Kidney (tissue), 13 donors: ENCODE measurements at regions not wholly inside any gene's neighbourhood (a gene's known extent, or its start where the extent isn't known, plus 50 kb on each side); places are given as distances from the start of the nearest gene placed in this dataset.

Experiments
- DNase-seq, 5 donors: peaks; one replicate each; pipeline ENCODE4 v3.0.0-alpha.2; 2013 to 2020
- FAIRE-seq: peaks from 2 replicates; lab custom pipeline; 2012; peaks lifted over from hg19 to GRCh38; lab: Jason Lieb, UNC
- H3K27ac ChIP-seq, 2 donors: one replicate each; pipeline ENCODE4 v1.7.0; 2013; ENCODE audit warnings: low read depth in 2 of 2, low read length in 2 of 2, inconsistent platforms in 1 of 2
- H3K27me3 ChIP-seq: one replicate; pipeline ENCODE4 v1.7.1; 2013; ENCODE audit warnings: low read length, inconsistent platforms; ENCODE audit not compliant: control insufficient read depth, insufficient read depth
- H3K36me3 ChIP-seq, 3 donors: one replicate each; pipeline versions ENCODE4 v1.7.0 to v1.7.1; 2013; ENCODE audit warnings: low read length in 3 of 3, control low read depth in 1 of 3, inconsistent platforms in 1 of 3; ENCODE audit not compliant: insufficient read depth in 3 of 3, control insufficient read depth in 2 of 3
- H3K4me1 ChIP-seq, 3 donors: one replicate each; pipeline versions ENCODE4 v1.7.0 to v1.7.1; 2013; ENCODE audit warnings: low read length in 3 of 3, inconsistent platforms in 1 of 3, low read depth in 1 of 3; ENCODE audit not compliant: control insufficient read depth in 2 of 3, insufficient read depth in 2 of 3
- H3K4me3 ChIP-seq, 3 donors: one replicate each; pipeline versions ENCODE4 v1.7.0 to v1.8.1; 2013; ENCODE audit warnings: low read length in 3 of 3, control low read depth in 1 of 3, inconsistent platforms in 1 of 3
- H3K9ac ChIP-seq, 3 donors: one replicate each; pipeline versions ENCODE4 v1.7.0 to v1.7.1; 2013; ENCODE audit warnings: low read length in 3 of 3, control low read depth in 1 of 3, inconsistent platforms in 1 of 3
- H3K9me3 ChIP-seq, 3 donors: one replicate each; pipeline versions ENCODE4 v1.7.0 to v1.7.1; 2013; ENCODE audit warnings: low read length in 3 of 3, control low read depth in 1 of 3, inconsistent platforms in 1 of 3; ENCODE audit not compliant: control insufficient read depth in 2 of 3, insufficient read depth in 1 of 3
- intact Hi-C: fragments of 100-400 bp; cut with DNase I; formaldehyde crosslinking; loops from one replicate; pipeline ENCODE4 v1.11.1; 2022
- TF ChIP-seq, protein P1 (sequence below): IDR thresholded peaks from 3 replicates; pipeline ENCODE4 v1.5.1; 2012; ENCODE audit warnings: mild to moderate bottlenecking, moderate library complexity, borderline replicate concordance; ENCODE audit not compliant: insufficient read depth; ENCODE audit errors: extremely low read depth
- donor health status: control.
- donor health status: control.
- donor health status: control.
- donor health status: control.
- donor health status: control.
- donor health status: DM: yes; HTN: yes; CAD: no.
- donor health status: Normal renal cell carcinoma (clear cell type).

DNA sequence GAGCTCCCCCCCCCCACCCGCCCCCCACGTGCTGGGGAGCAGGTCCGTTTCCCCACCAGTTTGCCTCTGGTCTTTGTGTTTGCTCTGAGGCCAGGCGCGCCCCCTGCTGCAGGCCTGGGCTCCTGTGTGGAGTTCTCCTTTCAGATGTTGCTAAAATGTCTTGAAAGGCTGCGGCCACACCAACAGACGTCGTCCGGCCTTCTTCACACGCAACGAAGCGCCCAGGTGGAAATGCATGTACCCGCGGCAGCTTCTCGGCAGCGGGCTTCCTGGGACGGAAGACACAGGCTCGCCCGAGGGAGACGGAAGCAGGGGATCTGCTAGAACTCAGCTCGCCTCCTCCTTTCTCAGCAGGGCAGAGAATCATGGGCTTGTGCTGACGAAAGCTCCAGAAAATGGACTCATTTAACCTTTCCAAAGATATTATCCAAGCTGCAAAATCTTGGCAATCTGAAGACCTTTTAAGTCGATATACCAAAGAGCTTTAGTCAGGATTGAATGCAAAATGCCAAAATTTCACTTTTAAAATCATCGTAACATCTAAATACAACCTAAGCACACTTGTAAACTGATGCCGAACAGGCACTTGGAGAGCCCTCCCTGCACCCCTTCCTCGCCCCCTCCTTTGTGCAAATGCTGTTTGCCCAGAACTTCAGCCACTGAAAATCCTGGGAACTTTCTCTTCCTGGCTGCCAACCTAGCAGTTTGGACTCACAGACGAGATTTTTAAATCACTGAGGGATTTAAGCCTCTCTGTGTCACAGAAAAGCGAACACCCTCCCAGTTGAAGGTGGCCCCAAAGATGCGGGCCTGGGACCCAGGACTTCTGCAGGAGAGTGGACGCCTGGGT lies 125.5 kb upstream of the ZNF516 start:
- no peaks in the 10 kb centered on the region for H3K36me3 ChIP-seq
- H3K4me3 ChIP-seq: peak overlapping the region; percentile 46 to 50 (median 47)
- no peak overlapping the region for H3K27ac ChIP-seq
- H3K9ac ChIP-seq: peak overlapping the region in 2 of 3 donors; percentile 18 to 22
- FAIRE-seq: no peak
- DNase-seq: peak; percentile 77 to 95 (median 93)
- intact Hi-C loops: no loop called here
- H3K9me3 ChIP-seq: no peaks in the 10 kb centered on the region
- H3K27me3 ChIP-seq: no peaks in the 10 kb centered on the region
- TF ChIP-seq, protein P1, sequence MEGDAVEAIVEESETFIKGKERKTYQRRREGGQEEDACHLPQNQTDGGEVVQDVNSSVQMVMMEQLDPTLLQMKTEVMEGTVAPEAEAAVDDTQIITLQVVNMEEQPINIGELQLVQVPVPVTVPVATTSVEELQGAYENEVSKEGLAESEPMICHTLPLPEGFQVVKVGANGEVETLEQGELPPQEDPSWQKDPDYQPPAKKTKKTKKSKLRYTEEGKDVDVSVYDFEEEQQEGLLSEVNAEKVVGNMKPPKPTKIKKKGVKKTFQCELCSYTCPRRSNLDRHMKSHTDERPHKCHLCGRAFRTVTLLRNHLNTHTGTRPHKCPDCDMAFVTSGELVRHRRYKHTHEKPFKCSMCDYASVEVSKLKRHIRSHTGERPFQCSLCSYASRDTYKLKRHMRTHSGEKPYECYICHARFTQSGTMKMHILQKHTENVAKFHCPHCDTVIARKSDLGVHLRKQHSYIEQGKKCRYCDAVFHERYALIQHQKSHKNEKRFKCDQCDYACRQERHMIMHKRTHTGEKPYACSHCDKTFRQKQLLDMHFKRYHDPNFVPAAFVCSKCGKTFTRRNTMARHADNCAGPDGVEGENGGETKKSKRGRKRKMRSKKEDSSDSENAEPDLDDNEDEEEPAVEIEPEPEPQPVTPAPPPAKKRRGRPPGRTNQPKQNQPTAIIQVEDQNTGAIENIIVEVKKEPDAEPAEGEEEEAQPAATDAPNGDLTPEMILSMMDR: peak; percentile 66
- H3K4me1 ChIP-seq: peaks cover 2 to 10% (median 7%) of the 10 kb centered on the region in 3 donors

DNA sequence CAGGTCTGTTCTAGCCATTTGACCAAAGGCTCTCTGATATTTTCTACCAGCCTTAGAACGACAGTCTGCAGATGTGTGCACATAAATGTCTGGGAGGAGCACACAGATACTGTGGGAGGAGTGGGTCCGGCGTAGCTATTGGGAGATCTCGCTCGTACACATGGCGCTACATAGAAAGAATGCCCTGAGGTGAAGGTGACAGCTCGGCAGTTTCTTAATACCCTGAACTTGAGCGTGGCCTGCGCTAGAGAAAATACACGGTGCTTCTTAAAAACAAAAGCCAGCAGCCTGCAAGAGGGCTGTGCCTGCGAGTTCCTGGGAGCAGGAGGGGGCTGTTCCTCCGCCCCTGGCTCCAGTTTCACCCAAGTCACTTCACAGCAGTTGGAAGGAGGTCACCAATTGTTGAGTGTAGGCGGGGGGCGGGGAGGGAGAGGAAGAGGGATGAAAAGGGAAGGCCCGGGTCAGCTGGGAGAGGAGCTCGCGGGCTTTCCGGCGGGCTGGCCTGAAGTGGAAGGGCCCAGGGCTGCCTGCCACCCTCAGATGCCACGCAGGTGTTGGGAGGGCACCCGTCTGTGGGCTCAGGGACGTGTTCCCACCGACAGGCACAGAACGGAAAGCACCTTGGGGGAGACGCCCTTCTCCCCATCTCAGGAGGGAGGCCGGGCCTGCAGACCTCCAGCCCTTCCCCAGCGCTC lies 124.7 kb upstream of the ZNF516 start:
- no peak for FAIRE-seq
- H3K4me1 ChIP-seq: peaks cover 2 to 10% (median 7%) of the 10 kb centered on the region in 3 donors
- H3K36me3 ChIP-seq: no peaks in the 10 kb centered on the region
- H3K4me3 ChIP-seq: peak overlapping the region in 2 of 3 donors; percentile 25 to 28
- peak overlapping the region in 1 of 3 donors; percentile 23 for H3K9ac ChIP-seq
- intact Hi-C loops: no loop called here
- no peaks in the 10 kb centered on the region for H3K9me3 ChIP-seq
- peak overlapping the region; percentile 5 to 23 for H3K27ac ChIP-seq
- TF ChIP-seq, protein P1: no peak
- no peaks in the 10 kb centered on the region for H3K27me3 ChIP-seq
- DNase-seq: peak; percentile 88 to 96 (median 94)

DNA sequence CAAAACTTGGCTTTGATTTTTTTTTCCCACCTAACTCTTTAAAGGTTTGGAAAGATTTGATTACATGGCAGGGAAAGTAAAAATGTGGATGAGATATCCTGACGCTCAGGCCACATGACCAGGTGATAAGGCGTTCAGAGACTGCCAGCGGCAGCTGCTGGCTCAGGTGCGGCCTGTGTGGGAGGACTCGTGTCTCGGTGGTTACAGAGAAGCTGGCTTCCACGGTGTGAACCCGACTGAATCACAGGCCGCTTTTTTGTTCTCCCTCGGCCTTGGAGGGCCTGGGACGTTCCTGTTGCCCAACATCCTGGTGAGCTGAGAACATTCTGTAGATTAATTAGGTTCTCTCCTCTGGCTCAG lies 124.2 kb upstream of the ZNF516 start:
- Histone ChIP-seq H3K4me3 (no peak overlapping the region), H3K27me3 (no peaks in the 10 kb centered on the region), H3K27ac (peak overlapping the region in 1 of 2 donors; percentile 5), H3K36me3 (no peaks in the 10 kb centered on the region), H3K9ac (no peak overlapping the region), H3K4me1 (peaks cover 2 to 10% (median 7%) of the 10 kb centered on the region in 3 donors), H3K9me3 (no peaks in the 10 kb centered on the region)
- intact Hi-C loops: no loop called here
- FAIRE-seq (no peak), DNase-seq (peak in 4 of 5 donors; percentile 72 to 83 (median 81))
- TF ChIP-seq, protein P1: no peak
